HG03565 (cell line): ENCODE measurements at regions not wholly inside any gene's neighbourhood (a gene's known extent, or its start where the extent isn't known, plus 50 kb on each side); places are given as distances from the start of the nearest gene placed in this dataset.
"Not testable (repeated sequence)": the region's sequence is repeated elsewhere in the genome, so short reads cannot be mapped to it uniquely, and the experiment has no call there.

Experiments used
- ATAC-seq: cut with Tn5 transposase; IDR thresholded peaks from one replicate; pipeline ENCODE4 v1.9.1; 2021; ENCODE audit warnings: mild to moderate bottlenecking, moderate library complexity; ENCODE audit not compliant: unreplicated experiment

GRCh38 chr2:129014432-129014831 is 695.8 kb upstream of the HS6ST1 start:
- no peak for ATAC-seq

- no peak for ATAC-seq
These were observed 697.0 kb upstream of the HS6ST1 start for GRCh38 chr2:129015397-129016285.

DNA sequence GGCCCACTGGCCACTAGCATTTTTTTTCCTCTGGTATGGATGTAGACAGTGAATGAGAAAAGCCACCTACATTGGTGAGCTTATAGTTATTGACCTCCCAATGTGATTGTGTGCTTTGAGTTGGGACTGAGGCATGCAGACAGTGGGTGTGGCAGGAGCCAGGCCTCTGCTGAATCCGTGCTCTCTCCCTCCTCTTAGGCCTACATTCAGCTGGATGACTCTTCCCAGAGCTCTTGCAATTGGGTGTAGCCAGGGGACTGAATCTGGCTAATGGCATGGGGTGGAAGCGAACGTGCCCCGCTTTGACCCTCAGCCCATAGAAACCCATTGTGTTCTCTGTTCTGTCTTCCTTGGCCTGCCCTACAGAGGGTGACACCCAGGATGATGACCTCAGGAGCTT is 698.3 kb upstream of the HS6ST1 start:
- no peak for ATAC-seq

DNA sequence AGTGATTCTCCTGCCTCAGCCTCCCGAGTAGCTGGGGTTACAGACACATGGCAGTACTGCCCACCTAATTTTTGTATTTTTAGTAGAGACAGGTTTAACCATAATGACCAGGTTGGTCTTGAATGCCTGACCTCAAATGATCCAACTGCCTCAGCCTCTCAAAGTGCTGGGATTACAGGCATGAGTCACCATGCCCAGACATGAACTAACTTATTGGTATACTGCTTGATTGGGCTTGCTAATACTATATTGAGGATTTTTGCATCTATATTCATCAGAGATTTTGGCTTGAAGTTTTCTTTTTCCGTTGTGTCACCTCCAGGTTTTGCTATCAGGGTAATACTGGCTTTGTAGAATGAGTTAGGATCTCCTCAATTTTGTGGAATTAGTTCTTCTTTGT is 706.1 kb upstream of the HS6ST1 start:
- ATAC-seq: no peak

DNA sequence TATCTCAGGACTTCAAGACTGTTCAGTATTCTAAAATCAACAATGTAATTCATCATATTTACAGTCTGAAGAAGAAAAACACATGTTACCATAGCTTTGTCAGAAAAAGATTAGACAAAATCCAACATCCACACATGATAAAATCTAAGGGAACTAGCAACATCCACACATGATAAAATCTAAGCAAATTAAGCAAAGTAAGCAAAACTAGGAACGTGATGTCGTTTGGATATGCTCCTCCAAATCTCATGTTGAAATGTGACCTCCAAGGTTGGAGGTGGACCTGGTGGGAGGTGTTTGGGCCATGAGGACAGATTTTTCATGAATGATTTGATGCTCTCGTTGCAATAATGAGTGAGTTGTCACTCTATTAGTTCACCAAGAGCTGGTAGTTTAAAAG is 717.3 kb upstream of the HS6ST1 start:
- no peak for ATAC-seq

DNA sequence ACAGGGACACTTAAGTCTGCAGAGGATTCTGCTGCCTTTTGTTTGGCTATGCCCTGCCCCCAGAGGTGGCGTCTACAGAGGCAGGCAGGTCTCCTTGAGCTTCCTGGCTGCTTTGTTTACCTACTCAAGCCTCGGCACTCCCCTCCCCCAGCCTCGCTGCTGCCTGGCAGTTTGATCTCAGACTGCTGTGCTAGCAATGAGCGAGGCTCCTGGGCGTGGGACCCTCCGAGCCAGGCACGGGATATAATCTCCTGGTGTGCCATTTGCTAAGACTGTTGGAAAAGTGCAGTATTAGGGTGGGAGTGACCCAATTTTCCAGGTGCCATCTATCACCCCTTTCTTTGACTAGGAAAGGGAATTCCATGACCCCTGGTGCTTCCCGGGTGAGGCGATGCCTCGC is 725.0 kb upstream of the HS6ST1 start:
- ATAC-seq: not testable (repeated sequence)

- not testable (repeated sequence) for ATAC-seq
These were observed 727.8 kb upstream of the HS6ST1 start for GRCh38 chr2:129046475-129046874.

- no peak for ATAC-seq
These were observed 731.4 kb upstream of the HS6ST1 start for GRCh38 chr2:129050101-129050500.

DNA sequence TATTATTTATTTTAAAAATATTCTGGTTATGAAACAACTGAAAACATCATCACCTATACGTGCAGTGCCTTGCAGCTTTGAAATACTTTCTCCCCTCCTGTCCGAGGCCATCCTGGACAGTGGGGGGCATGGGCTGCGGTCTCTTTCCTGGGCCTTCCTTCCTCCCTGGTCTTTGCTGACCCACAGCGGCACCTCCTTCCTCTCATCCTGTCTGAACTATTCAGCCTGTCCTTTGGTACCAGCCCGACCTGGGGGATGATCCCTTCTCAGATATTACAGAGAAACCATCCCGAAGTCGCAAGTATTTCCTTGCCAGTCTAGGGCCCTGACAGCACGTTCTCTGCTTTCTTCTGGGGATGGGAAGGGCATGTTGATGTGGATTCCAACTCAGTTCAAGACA is 736.6 kb upstream of the HS6ST1 start:
- no peak for ATAC-seq

DNA sequence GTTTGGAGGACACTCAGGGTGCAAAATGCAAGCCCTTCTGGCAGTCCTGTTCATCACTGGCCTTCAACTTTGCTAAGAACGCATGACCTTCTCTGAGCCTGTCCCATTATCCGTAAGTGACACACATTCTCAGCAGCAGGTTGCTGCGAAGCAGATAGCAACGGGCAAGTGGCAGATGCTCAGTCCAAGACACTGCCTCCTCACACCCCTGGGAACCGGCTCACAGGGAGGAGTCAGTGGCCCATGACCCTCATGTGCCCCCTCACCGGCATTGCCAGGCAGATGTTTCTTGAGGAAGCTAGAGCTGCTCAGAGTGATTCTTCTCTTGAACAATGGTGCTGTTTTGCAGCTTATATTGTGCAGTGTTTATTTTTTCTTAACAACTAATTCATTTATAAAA is 737.2 kb upstream of the HS6ST1 start:
- ATAC-seq: no peak

- ATAC-seq: no peak
These were observed 737.8 kb upstream of the HS6ST1 start for GRCh38 chr2:129056309-129056958.

DNA sequence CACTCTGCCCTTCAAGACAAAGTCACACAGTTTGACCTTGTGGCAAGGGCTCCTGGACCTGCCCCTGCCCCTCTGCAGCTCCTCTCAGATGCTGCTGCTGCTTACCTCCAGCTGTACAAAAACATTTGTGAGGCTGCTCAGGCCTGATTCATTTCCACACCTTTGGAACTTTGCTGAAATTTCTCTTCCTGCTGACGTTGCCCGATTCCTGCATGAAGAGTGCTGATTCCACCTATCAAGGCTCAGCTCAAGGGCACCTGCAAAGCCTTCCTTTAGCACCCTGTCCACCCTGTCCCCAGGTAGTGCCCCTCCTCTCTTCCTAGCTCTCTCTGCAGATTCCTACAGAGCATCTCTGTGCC is 738.3 kb upstream of the HS6ST1 start:
- no peak for ATAC-seq

DNA sequence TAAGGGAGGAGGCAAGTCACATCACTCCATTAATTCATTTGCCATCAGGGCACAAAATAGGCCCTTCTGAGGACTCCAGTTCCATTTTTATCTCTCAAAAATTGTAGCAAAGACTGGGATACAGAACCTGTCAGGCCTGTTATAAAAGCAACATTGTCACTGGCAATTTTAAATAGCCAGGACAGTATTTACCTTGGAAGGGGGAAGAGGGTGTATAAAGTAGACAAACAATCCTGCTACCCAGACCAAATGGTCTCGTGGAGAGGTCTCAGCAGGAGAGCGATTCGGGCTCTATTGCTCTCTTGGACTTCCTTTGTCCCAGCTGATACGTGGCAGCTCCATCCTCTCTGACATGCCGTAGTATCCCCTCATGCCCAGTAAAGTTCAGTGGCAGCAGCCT is 740.3 kb upstream of the HS6ST1 start:
- no peak for ATAC-seq

DNA sequence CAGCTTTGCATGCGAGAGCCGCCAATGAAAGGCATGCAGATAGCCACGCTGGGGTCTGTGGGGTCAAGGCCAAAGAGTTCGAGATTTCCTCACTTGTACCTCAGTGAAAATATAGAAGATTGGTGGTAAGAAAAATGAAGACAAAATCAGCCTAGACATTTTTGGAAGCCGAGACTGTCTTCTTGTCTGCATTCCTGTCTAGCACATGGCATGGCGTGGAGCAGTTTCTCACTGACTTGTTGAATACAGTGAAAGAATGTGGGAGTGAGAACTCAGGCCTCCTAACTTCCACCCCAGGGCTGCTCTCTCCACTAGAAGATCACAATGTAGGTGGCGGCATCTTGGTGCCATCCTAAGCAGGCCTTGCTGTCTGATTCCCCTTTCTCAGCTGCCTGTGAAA is 740.8 kb upstream of the HS6ST1 start:
- ATAC-seq: no peak

- peak; percentile 95 for ATAC-seq
These were observed 742.6 kb upstream of the HS6ST1 start for GRCh38 chr2:129061069-129061768.

- ATAC-seq: no peak
These were observed 743.1 kb upstream of the HS6ST1 start for GRCh38 chr2:129061769-129062121.

DNA sequence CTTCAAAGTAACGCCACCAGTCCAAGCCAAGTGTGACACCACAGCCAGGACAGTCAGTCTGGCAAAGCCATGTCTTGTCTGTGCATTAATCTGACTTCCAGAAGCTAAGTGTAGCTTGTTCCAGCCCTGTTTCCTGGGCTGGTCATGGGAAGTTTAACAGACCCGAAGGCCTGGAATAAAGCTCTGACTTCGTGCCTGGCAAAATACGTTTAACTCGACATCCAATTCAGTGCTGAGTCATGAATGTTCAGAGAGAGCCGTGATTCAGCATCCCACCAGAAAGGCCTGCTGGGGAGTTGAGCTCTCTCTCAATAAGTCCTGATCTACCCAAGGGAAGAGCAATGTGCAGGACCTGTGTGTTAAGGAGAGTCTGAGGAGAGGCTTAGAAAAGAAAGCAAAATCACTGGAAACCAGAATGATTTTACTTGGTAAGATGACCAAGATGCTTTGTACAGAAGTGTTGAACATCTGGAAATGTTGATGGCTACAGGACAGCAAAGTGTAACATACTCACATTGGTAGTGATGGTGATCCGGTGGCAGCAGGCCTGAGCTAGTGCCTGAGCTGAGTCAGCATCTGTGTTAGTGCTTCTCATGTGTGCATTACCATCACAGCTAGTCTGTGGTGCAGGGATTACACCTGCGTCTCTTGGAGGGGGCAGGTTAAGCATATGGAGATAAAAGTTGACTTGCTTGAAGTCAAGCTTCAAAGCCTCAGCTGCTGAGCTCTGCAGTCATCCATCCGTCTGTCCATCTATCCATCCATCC is 743.7 kb upstream of the HS6ST1 start:
- ATAC-seq: no peak

DNA sequence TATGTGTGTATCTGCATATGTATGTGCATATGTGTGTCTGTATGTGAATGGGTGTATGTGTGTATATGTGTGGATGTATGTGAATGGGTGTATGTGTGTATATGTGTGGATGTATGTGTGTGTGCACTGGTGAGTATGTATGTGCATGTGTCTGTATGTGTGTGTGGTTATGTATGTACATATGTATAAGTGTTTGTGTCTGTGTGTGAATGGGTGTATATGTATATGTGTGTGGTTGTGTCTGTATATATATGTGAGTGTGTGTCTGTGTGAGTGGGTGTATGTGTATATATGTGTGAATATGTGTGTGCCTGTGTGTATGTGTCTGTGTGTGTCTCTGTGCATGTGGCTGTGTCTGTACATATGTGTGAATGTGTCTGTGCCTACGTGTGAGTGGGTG is 748.4 kb upstream of the HS6ST1 start:
- ATAC-seq: no peak

GRCh38 chr2:129067953-129068352 is 749.3 kb upstream of the HS6ST1 start:
- no peak for ATAC-seq

GRCh38 chr2:129068543-129068942 is 749.9 kb upstream of the HS6ST1 start:
- ATAC-seq: no peak

GRCh38 chr2:129069875-129070594 is 751.4 kb upstream of the HS6ST1 start:
- no peak for ATAC-seq
